Astrocyte of the cerebellum (primary cell): ENCODE measurements at regions not wholly inside any gene's neighbourhood (a gene's known extent, or its start where the extent isn't known, plus 50 kb on each side); places are given as distances from the start of the nearest gene placed in this dataset.

Experiments used
- DNase-seq: peaks from one replicate; pipeline ENCODE4 v3.0.0-alpha.2; 2011; ENCODE audit warnings: low read depth
- H3K4me3 ChIP-seq: 2 replicates; pipeline ENCODE4 v1.5.1; 2011; ENCODE audit warnings: mild to moderate bottlenecking, low read depth, low read length, moderate library complexity
- in situ Hi-C: cut with HindIII; loops from 2 replicates; pipeline ENCODE4 v1.10.0; 2017; ENCODE audit warnings: low sequenced_read_pairs
- TF ChIP-seq, protein P1 (sequence below): IDR thresholded peaks from 2 replicates; pipeline ENCODE4 v1.5.1; 2012; ENCODE audit warnings: low read length, low read depth, moderate library complexity, mild to moderate bottlenecking; ENCODE audit errors: missing control alignments

- DNase-seq = no peak
- H3K4me3 ChIP-seq = no peak overlapping the region
- in situ Hi-C loops = no loop called here
- TF ChIP-seq, protein P1, sequence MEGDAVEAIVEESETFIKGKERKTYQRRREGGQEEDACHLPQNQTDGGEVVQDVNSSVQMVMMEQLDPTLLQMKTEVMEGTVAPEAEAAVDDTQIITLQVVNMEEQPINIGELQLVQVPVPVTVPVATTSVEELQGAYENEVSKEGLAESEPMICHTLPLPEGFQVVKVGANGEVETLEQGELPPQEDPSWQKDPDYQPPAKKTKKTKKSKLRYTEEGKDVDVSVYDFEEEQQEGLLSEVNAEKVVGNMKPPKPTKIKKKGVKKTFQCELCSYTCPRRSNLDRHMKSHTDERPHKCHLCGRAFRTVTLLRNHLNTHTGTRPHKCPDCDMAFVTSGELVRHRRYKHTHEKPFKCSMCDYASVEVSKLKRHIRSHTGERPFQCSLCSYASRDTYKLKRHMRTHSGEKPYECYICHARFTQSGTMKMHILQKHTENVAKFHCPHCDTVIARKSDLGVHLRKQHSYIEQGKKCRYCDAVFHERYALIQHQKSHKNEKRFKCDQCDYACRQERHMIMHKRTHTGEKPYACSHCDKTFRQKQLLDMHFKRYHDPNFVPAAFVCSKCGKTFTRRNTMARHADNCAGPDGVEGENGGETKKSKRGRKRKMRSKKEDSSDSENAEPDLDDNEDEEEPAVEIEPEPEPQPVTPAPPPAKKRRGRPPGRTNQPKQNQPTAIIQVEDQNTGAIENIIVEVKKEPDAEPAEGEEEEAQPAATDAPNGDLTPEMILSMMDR = no peak
These were observed 153.6 kb upstream of the SAMSN1 start for GRCh38 chr21:14699433-14700407.

GRCh38 chr21:14697769-14698168 lies 151.7 kb upstream of the SAMSN1 start:
- no peak overlapping the region for H3K4me3 ChIP-seq
- TF ChIP-seq, protein P1 = no peak
- in situ Hi-C loops = no loop called here
- no peak for DNase-seq

GRCh38 chr21:14694817-14695216 lies 148.7 kb upstream of the SAMSN1 start:
- no peak overlapping the region for H3K4me3 ChIP-seq
- TF ChIP-seq, protein P1 = no peak
- DNase-seq = no peak
- in situ Hi-C loops = no loop called here

DNA sequence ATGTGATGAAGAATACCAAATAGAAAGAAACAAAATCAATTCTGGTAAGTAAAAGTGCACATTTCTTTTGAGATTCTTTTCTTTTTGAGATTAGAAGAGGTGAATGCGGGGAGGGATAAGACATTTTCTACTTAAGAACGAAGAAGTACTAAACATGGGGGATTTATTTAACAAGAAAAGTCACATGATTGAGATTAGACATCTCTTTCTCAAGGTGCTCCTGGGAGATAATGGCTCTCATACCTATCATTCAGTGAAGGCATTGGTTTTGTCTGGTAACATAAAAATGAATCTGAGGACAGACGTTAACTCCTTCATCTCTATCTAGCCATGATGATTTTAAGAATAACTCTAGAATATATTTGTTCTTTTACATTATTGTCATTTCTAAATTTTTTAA lies 147.9 kb upstream of the SAMSN1 start:
- no peak overlapping the region for H3K4me3 ChIP-seq
- DNase-seq = no peak
- in situ Hi-C loops = no loop called here
- TF ChIP-seq, protein P1 = no peak

DNA sequence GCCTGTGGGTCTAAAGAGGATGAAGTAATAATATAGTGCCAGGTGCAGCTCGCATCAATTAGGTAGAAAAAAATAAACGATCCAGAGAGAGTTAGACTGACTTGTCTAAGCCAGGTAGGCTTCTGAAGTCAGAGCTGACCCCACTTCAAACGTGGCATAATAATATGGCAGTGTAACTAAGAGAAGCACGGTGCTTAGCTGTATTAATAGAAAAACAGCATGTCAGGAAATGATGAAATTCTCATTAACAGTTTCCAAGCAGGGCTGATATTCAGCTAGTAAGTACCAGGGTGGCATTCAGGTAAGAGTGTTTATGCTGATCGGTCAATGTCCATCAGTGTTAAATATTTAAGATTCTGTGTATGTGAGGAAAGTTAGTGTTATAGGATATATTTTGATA lies 145.8 kb upstream of the SAMSN1 start:
- no peak for DNase-seq
- no peak overlapping the region for H3K4me3 ChIP-seq
- in situ Hi-C loops = no loop called here
- TF ChIP-seq, protein P1 = no peak

GRCh38 chr21:14690886-14691285 lies 144.8 kb upstream of the SAMSN1 start:
- no peak overlapping the region for H3K4me3 ChIP-seq
- TF ChIP-seq, protein P1 = no peak
- in situ Hi-C loops = no loop called here
- no peak for DNase-seq
